ENCODE measurements at regions not wholly inside any gene's neighbourhood (a gene's known extent, or its start where the extent isn't known, plus 50 kb on each side); places are given as distances from the start of the nearest gene placed in this dataset.

DNA sequence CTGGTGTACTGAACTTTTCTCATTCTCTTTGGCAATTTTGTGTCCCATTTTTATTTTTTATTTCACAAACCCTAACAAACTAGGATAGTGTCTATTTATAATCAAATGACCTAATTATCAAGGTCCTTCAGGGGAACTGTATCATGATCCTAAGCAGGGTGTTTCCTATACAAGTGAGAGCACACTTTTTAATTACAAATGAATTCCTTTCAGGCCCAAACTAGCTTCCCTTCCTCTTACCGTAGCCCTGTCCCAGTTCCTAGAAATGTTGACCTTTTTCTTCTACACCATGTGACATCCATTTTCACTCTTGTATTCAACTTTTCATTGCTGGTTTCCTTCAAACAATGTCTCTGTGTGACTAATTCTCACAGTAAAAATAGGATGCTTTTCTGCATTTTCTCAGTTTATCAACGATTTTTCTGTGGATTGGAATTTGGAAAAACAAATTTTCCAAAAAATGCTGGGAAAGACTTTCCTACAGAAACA is 411.4 kb downstream of the CCDC91 start:
- intact Hi-C loops (cut with micrococcal nuclease), result no loop called here

- intact Hi-C loops (cut with micrococcal nuclease), result no loop called here
Observed at GRCh38 chr12:28602786-28603185, 412.5 kb downstream of the CCDC91 start.

DNA sequence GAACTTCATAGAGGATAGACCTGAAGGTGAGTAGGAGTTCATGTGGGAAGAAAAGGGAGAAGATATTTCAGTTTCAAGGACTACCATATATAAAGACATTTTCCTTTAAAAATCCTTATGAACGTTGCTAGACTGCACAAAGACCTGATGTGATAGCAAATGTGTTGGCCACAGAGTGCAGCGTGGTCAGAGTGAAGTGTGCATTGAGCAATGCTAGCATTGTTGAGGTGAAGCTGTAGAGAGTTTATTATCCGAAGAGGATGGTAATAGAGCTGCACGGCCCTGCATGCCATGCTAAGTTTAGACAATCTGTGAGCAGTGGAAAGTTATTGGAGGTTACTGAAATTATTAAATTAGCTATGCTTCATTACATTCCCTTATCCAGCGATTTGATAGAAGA is 413.0 kb downstream of the CCDC91 start:
- intact Hi-C loops (cut with micrococcal nuclease), result no loop called here

DNA sequence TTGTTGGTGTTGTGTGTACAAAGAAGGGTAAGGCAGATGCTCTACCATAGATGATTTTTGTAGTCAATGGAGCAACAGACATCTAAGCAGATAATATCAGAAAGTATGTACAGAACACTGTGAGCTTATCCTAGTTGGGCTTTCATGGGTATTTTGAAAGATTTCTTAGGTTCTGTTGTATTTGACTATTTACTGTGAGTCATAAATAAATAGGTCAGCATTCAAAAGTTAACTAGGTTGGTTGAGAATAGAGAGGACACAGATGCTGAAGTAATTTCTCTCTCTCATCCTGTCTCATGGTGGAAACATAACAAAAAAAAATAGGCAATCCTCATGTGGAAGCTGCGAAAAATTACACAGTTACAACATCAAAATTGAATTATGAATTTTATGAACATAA is 413.5 kb downstream of the CCDC91 start:
- intact Hi-C loops (cut with micrococcal nuclease), result no loop called here

GRCh38 chr12:28604240-28604639 is 414.0 kb downstream of the CCDC91 start:
- intact Hi-C loops (cut with micrococcal nuclease), result no loop called here

- intact Hi-C loops (cut with micrococcal nuclease), result no loop called here
Observed at GRCh38 chr12:28606967-28607557, 416.8 kb downstream of the CCDC91 start.

GRCh38 chr12:28610401-28611114 is 420.3 kb downstream of the CCDC91 start:
- intact Hi-C loops (cut with micrococcal nuclease), result no loop called here

DNA sequence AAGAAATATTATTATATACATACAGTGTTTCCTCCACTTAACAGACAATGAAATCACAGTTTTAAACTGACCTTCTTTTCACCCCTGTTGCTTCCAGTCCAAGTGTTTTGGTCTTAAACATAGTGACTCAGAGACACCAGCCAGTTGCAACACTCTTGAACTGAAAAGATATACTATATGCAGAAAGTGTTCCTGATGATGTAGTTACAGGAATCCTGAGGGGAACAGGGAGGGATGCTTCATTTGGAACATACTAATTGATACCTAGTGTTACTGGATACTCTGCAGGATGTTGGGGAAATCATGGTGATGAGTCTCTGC is 420.8 kb downstream of the CCDC91 start:
- intact Hi-C loops (cut with micrococcal nuclease), result no loop called here

DNA sequence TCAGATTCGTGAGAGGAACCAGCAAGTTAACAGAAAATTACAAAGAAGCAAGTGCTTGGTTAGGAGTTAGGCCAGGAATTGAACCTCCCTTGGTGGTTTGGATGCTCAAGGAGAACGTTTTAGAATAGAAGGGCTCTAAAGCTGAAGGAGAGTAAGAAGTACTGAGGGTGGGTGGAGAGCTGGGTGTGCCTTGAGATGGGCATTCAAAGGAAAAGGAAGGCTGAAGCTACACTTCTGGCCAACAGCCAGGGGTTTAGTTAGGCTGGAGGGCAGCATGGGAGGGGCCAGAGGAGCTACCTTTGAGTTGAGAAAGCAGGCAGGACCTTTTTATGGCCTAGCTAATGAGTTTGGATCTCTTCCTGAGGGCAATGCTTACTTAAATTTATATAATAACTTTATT is 421.2 kb downstream of the CCDC91 start:
- intact Hi-C loops (cut with micrococcal nuclease), result no loop called here

GRCh38 chr12:28618171-28618570 is 427.9 kb downstream of the CCDC91 start:
- intact Hi-C loops (cut with micrococcal nuclease), result no loop called here

- intact Hi-C loops (cut with micrococcal nuclease), result no loop called here
Observed at GRCh38 chr12:28618772-28619171, 428.5 kb downstream of the CCDC91 start.

DNA sequence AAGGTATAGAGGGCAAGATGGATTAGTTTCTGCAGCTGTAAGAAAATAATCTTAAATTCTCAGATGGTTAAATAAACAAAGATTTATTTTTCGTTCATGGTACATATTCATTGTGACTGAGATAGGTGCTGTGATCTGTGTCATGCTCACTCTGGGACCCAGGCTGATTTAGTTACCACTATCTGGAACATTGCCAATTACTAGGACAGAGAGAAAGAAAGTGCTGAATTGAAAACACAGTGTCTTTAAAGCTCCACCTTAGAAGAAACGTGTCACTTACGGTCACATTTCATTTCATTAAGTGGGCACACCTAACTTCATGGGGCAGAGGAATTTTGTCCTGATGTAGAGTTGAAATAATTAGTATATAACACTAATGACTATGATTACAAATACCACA is 430.0 kb downstream of the CCDC91 start:
- intact Hi-C loops (cut with micrococcal nuclease), result no loop called here

- intact Hi-C loops (cut with micrococcal nuclease), result no loop called here
Observed at GRCh38 chr12:28622406-28622805, 432.1 kb downstream of the CCDC91 start.

GRCh38 chr12:28626504-28626903 is 436.2 kb downstream of the CCDC91 start:
- intact Hi-C loops (cut with micrococcal nuclease), result no loop called here

DNA sequence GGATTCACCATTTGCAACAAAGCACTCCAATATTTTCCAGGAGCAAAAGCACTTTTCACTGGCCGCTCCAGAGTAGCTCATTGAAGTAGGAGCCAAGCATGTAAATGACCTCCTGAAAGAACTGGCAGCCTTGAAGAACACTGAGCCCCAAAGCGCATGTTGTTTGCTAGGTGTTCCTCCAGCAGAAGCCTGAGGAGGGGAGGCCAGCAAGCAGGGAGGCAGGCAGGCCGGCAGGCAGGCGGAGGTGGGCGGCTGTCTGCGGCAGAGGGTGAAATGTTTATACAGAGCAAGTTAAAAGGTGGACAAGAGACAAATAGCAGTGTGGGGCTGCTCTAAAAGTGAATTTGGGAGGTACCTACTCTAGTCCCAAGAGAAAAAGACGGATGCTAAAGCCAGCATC is 439.4 kb downstream of the CCDC91 start:
- intact Hi-C loops (cut with micrococcal nuclease), result no loop called here

- intact Hi-C loops (cut with micrococcal nuclease), result no loop called here
Observed at GRCh38 chr12:28631831-28632230, 441.6 kb downstream of the CCDC91 start.

DNA sequence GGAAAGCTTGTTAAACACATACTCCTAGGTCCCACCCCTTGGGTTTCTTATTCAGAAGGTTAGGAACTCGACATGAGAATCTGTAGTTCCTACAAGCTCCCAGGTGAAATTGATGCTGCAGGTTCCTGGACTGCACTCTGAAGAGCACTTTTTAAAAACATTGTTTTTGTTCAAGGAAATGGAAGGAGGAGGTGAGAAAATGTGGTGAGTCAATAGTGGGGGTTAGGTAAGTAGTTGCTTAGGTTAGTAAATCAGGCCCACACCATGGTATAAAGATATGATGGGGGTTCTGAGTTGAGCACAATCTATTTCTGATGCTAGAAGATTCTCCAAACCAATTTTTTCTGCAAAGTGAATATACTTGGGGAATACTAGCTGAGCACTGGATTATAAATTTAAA is 450.3 kb downstream of the CCDC91 start:
- intact Hi-C loops (cut with micrococcal nuclease), result no loop called here

DNA sequence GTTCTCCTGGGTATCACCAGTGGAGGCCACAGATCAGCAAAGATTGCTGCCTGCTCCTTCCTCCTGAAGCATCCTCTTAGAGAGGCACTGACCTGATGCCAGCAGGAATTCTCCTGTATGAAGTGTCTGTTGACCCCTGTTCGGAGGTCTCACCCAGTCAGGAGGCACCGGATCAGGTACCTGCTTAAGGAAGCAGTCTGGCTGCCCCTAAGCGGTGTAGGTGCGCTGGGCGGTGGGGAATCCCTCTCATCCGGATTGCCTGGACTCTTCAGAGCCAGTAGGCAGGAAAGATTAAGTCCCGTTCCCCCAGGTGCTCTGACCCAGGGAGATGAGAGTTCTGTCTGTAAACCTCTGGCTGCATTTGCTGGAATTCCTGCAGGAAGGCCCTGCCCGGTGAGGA is 455.2 kb downstream of the CCDC91 start:
- intact Hi-C loops (cut with micrococcal nuclease), result no loop called here

DNA sequence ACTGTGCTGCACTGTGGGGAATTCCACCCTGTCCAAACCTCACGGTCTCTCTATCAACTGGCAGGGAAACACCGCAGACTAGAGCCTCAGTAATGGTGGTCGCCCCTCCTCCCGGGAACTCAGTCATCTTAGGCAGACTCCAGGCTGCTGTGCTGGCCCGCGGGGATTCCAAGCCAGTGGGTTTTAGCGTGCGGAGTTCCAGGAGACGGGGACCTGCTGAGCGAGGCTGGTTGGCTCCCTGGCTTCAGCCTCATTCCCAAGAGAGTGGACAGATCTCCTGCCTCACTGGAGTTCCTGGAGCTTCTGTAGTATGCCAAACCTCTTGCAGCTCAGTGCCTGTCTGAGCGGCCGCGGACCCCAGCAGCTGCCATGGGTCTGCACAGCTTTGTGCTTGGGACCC is 455.6 kb downstream of the CCDC91 start:
- intact Hi-C loops (cut with micrococcal nuclease), result no loop called here

- intact Hi-C loops (cut with micrococcal nuclease), result no loop called here
Observed at GRCh38 chr12:28650906-28651305, 460.6 kb downstream of the CCDC91 start.

- intact Hi-C loops (cut with micrococcal nuclease), result no loop called here
Observed at GRCh38 chr12:28652239-28652638, 462.0 kb downstream of the CCDC91 start.

- intact Hi-C loops (cut with micrococcal nuclease), result no loop called here
Observed at GRCh38 chr12:28681980-28682379, 467.1 kb upstream of the FAR2 start.

GRCh38 chr12:28683366-28683765 is 465.7 kb upstream of the FAR2 start:
- intact Hi-C loops (cut with micrococcal nuclease), result no loop called here
